DMS53 treated with DMSO at 0.1 percent for 48 hours (cell line): ENCODE measurements at regions not wholly inside any gene's neighbourhood (a gene's known extent, or its start where the extent isn't known, plus 50 kb on each side); places are given as distances from the start of the nearest gene placed in this dataset.
"Not testable (repeated sequence)": the region's sequence is repeated elsewhere in the genome, so short reads cannot be mapped to it uniquely, and the experiment has no call there.

ENCODE experiments used
- DNase-seq: peaks from one replicate; lab custom pipeline; 2025; ENCODE audit not compliant: unreplicated experiment; lab: John Stamatoyannopoulos, UW

- no peak for DNase-seq
Observed at GRCh38 chr4:127217586-127218229, 415.0 kb upstream of the INTU start.

- DNase-seq, result no peak
Observed at GRCh38 chr4:127219232-127219631, 413.5 kb upstream of the INTU start.

GRCh38 chr4:127224556-127224955 lies 408.2 kb upstream of the INTU start:
- no peak for DNase-seq

DNA sequence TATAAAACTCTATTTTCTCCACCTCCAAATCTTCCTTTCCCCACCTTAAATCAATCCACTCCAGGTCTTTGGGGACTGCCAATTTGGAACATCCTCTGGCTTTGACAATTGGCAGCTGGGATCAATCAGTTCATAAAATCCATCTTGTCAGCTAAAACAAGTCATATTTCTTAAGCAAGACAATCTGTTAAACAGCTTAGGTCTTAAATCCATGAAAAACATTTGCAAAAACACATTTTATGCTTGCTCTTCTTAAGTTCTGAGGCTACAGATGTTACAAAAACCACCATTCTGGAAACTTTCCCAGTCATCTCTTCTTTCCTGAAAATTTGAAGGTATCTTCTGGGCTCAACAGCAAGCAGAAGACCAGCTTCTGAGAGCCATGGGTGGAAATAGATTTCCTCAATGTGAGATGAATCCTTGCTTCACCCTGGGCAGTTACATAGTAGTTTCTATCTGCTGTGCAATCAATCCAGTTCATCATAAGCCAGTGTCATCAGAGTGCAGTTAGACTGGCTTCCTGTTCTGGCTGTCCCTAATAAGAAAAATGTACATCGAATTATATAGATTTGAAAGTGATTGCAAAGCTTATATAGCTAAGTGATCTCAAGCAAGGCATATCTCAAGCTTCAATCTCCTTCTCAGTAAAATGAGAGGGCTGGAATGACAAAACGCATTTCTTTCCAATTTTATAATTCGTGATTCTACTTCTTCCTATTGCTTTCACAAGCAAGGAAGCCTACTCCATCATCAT lies 402.7 kb upstream of the INTU start:
- DNase-seq, result no peak

DNA sequence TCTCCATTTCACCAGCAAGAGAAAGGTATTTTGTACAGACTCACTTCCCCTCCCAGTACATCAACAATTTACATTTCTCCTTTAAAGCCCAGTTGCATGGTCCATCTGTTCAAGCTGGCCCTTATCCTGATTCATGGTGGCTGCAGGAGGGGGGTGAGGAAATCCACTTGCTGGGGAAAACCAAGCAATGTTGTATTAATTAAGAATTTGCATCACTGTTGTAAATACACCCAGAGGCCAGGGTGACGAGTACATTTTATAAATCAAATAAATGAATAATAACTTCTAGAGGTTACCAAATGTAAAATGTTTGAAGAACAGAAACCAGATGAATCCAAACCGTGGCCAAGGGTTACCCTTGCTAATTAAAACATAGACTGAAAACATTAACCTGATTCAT lies 395.9 kb upstream of the INTU start:
- DNase-seq, result no peak

GRCh38 chr4:127237581-127237980 lies 395.2 kb upstream of the INTU start:
- DNase-seq, result no peak

DNA sequence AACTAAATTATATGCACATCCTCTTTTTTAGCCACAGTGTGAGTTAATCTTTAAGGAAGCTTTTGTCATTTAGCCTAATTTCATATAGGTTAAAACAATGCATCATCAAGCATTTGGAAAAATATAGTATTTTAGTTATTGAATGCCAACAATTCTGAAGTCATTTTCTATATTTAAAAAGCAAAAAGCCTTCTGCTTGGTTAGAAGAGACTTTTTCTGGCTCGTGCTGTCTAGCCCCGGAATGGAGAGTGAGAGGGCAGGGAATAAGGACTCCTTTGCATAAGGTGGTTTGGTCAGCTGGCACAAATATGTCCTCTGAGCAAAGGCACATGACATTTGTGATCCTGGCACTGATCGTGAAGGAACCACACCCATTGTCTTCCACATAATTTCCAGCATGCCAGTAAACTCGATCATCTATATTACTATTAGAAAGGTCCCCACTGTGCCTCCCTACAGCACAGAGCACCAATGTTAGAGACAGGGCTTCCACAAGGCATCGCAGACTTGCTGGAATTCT lies 393.7 kb upstream of the INTU start:
- DNase-seq, result no peak

DNA sequence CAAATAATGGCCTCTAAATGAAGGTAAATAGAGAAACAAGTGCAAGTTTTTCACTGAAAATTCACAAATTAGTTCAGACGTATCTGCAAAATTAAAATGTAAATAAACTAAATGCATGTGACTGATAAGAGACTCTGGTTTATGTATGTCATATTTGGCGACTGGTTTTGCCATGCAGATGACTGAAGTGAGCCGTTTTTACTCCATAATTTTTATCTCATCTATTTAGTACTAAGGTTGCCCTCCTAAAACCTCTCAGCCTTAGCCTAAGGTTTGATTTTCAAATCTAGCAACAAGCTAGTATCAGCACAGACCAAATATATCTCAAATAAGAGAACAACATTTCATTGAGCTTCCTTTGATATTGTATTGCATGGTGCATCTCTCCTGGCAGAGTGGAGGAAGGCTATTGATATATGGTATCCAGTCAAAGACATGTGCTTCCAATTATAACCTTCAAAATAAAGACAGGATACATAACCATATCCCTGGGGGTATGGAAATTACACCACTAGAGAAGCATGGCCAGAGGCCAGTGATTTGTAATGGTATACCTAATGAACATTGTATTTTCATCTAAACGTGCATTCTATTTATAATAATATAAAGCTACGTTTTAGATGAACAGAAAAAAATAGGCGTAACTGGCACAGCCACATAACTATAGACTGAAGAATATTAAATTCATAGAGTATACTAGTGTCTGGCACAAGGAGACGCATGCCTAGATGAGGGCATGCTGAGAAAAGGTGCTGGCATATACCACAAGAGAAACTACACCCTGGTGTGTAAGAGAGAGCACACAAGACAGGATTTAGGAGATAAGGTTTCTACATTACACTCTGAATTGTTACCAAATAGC lies 392.6 kb upstream of the INTU start:
- DNase-seq, result no peak

- DNase-seq, result no peak
Observed at GRCh38 chr4:127240764-127241105, 392.0 kb upstream of the INTU start.

GRCh38 chr4:127244515-127244914 lies 388.2 kb upstream of the INTU start:
- DNase-seq, result no peak

- DNase-seq, result no peak
Observed at GRCh38 chr4:127246963-127247952, 385.5 kb upstream of the INTU start.

- no peak for DNase-seq
Observed at GRCh38 chr4:127249066-127249766, 383.5 kb upstream of the INTU start.

- no peak for DNase-seq
Observed at GRCh38 chr4:127249767-127250108, 383.0 kb upstream of the INTU start.

DNA sequence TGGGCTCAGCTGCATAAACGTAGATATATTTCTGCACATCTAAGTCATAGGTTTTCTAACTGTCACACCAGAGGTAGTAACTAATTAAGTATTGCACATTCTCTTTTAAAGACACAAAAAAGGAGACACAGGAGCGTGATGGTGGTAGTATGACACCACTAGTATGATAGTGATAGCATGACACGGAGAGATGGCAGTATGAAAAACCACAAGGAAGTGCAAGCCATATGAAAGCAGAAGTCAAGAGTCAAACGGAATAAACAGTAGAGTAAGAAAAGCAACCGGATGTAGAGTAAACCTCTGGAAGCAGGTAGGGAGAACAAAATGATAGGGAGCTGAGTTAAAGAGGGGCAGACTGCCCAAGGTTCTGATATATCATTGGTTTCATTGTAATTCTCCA lies 382.2 kb upstream of the INTU start:
- DNase-seq, result no peak

- DNase-seq, result no peak
Observed at GRCh38 chr4:127251423-127251822, 381.3 kb upstream of the INTU start.

- no peak for DNase-seq
Observed at GRCh38 chr4:127256500-127256899, 376.3 kb upstream of the INTU start.

DNA sequence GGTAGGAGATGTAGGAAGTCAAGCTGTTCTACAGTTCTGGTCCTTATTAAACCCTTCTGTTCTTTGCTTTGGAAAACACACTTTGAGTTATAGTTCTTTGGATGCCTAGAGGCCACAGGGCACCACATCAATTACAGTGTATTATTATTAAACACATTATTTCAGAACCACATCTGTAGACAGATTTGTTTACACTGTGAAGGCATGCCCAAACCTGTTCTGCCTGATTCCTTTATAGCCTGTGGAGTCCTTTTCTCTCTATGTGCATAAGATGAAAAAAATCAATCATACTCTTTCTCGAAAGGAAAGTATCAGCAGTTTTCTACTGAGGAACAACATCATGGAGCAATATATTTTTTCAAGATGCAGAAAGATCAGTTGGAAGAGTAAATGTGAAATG lies 371.3 kb upstream of the INTU start:
- peak; percentile 16 for DNase-seq

DNA sequence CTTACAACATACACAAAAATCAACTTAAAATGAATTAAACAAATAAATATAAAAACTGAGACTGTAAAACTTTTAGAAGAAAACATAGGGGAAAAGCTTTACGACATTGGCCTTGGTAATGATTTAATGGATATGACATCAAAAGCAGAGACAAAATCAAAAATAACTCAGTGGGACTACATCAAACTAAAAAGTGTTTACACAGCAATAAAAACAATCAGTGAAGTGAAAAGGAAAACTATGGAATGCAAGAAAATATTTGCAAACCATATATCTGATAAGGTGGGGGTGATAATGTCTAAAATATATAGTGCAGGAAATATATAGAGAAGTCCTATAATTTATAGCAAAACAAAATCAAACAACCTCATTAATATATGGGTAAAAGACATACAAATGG lies 364.4 kb upstream of the INTU start:
- no peak for DNase-seq

DNA sequence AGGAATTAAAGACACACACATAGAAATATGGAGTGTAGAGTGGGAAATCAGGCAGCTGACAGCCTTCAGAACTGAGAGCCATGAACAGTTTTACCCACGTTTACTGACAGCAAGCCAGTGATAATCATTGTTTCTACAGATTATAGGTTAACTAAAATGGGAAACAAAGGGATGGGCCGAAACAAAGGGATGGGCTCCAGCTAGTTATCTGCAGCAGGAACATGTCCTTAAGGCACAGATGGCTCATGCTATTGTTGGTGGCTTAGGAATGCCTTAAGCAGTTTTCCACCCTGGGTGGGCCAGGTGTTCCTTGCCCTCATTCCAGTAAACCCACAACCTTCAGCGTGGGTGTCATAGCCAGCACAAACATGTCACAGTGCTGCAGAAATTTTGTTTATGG lies 355.7 kb upstream of the INTU start:
- DNase-seq, result not testable (repeated sequence)

DNA sequence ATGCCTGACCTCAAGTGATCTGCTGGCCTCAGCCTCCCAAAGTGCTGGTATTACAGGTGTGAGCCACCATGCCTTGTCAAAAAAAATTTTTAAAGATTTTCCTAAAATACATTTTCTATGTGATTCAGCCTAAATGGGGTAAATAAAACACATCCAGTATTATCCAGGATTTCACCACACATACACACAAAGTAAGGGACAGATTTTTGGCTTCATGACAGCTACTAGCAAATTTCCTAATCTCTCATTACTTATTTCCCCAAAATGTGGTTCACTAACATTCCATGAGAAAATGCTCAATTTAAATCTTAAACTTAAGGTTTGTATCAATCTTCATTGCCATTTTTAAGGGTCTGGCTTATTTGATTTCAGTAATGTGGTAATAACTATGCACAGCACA lies 348.5 kb upstream of the INTU start:
- DNase-seq, result no peak
